Kidney tubule cell (primary cell): ENCODE measurements at regions not wholly inside any gene's neighbourhood (a gene's known extent, or its start where the extent isn't known, plus 50 kb on each side); places are given as distances from the start of the nearest gene placed in this dataset.
A peak's percentile ranks its signal among the peaks of the same experiment; 100 is the strongest.

Source experiments
- DNase-seq: peaks from one replicate; pipeline ENCODE4 v3.0.0-alpha.2; 2018; ENCODE audit warnings: low spot score

- DNase-seq: peak; percentile 48
Measured at GRCh38 chr12:100741084-100741711, 53.4 kb upstream of the ANO4 start.

DNA sequence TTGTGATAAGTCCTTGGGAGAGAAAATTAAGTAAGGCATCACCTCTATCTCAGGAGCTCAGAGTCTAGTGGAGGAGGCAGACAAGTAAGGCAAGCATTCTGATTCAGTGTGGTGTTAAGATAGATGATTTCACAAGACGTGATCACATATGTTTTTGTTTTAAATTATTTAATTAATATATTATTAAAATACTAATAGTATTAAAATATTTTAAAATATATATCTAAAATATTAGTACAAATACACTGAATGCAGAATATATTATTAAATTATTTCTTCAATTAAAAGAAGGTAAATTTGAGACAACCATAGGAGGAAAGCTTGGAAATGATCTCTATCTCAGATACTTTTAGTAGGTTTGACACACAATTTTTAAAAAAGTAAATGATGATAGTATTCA is 51.5 kb upstream of the ANO4 start:
- no peak for DNase-seq
